Sigmoid colon (tissue), 6 donors: ENCODE measurements at regions not wholly inside any gene's neighbourhood (a gene's known extent, or its start where the extent isn't known, plus 50 kb on each side); places are given as distances from the start of the nearest gene placed in this dataset.

Source experiments
- DNase-seq: peaks from one replicate; pipeline ENCODE4 v3.0.0-alpha.2; 2019
- H3K27ac ChIP-seq, 4 donors: fragments of 200-600 bp; sonication (generic); one replicate each; pipeline ENCODE4 v1.5.1; 2016 to 2019; ENCODE audit warnings: mild to moderate bottlenecking in 1 of 4
- H3K27me3 ChIP-seq, 3 donors: fragments of 200-600 bp; sonication (generic); one replicate each; pipeline ENCODE4 v1.5.1; 2019; ENCODE audit warnings: mild to moderate bottlenecking in 1 of 3
- H3K36me3 ChIP-seq, 4 donors: fragments of 200-600 bp; sonication (generic); one replicate each; pipeline ENCODE4 v1.5.1; 2016 to 2019
- H3K4me1 ChIP-seq, 4 donors: fragments of 200-600 bp; sonication (generic); one replicate each; pipeline ENCODE4 v1.5.1; 2017 to 2019
- H3K4me3 ChIP-seq, 4 donors: fragments of 200-600 bp; sonication (generic); one replicate each; pipeline ENCODE4 v1.5.1; 2017 to 2019; ENCODE audit warnings: mild to moderate bottlenecking in 2 of 4, moderate library complexity in 1 of 4
- H3K9me3 ChIP-seq, 4 donors: fragments of 200-600 bp in 3 of 4; sonication (generic) in 3 of 4; one replicate each; pipeline versions ENCODE4 v1.5.1 to v1.6.1; 2013 to 2019
- EP300 ChIP-seq, 4 donors: sonication (generic); formaldehyde crosslinking; IDR thresholded peaks; one replicate each; pipeline ENCODE4 v1.6.1; 2017; ENCODE audit warnings: antibody characterized with exemption in 4 of 4
- POLR2A ChIP-seq, 2 donors: fragments of 450-650 bp; IDR thresholded peaks; one replicate each; pipeline ENCODE4 v1.6.1; 2016; ENCODE audit warnings: antibody characterized with exemption in 2 of 2, mild to moderate bottlenecking in 2 of 2, moderate library complexity in 2 of 2
- POLR2AphosphoS5 ChIP-seq, 4 donors: sonication (generic); formaldehyde crosslinking; IDR thresholded peaks; one replicate each; pipeline ENCODE4 v1.6.1; 2017; ENCODE audit warnings: antibody characterized with exemption in 4 of 4
- WGBS, 2 donors: extraction: QIAGEN DNeasy Blood & Tissue Kit; methylation state at CpG; one replicate each; pipeline ENCODE4 v1.1.7; 2013; 5-methylcytosine and 5-hydroxymethylcytosine counted together
- intact Hi-C: fragments of 100-400 bp; cut with DNase I; formaldehyde crosslinking; loops from one replicate; pipeline ENCODE4 v1.15.1; 2023
- TF ChIP-seq, protein P1 (sequence below), 4 experiments: fragments of 450-650 bp in 3 of 4; fragments of 200-600 bp in 1 of 4; IDR thresholded peaks; one replicate each; pipeline ENCODE4 v1.5.1; 2016 to 2019; ENCODE audit warnings: antibody characterized with exemption in 4 of 4, mild to moderate bottlenecking in 3 of 4, moderate library complexity in 2 of 4
- donor health status: healthy with polysubstance abuse.
- donor health status: healthy.

GRCh38 chr20:52098186-52098585 lies 93.4 kb downstream of the ZFP64 start:
- no peak for DNase-seq
- no peak for TF ChIP-seq EP300 (IDR thresholded peaks at IDR 0.05)
- no peak for TF ChIP-seq POLR2AphosphoS5 (IDR thresholded peaks at IDR 0.05)
- TF ChIP-seq, protein P1, sequence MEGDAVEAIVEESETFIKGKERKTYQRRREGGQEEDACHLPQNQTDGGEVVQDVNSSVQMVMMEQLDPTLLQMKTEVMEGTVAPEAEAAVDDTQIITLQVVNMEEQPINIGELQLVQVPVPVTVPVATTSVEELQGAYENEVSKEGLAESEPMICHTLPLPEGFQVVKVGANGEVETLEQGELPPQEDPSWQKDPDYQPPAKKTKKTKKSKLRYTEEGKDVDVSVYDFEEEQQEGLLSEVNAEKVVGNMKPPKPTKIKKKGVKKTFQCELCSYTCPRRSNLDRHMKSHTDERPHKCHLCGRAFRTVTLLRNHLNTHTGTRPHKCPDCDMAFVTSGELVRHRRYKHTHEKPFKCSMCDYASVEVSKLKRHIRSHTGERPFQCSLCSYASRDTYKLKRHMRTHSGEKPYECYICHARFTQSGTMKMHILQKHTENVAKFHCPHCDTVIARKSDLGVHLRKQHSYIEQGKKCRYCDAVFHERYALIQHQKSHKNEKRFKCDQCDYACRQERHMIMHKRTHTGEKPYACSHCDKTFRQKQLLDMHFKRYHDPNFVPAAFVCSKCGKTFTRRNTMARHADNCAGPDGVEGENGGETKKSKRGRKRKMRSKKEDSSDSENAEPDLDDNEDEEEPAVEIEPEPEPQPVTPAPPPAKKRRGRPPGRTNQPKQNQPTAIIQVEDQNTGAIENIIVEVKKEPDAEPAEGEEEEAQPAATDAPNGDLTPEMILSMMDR (IDR thresholded peaks at IDR 0.05) = no peak
- no peak for TF ChIP-seq POLR2A (IDR thresholded peaks at IDR 0.05)
- Histone ChIP-seq H3K4me1 (no peaks in the 10 kb centered on the region), H3K27me3 (no peaks in the 10 kb centered on the region), H3K36me3 (peaks cover 0 to 12% (median 0%) of the 10 kb centered on the region in 4 donors), H3K27ac (no peak overlapping the region), H3K9me3 (no peaks in the 10 kb centered on the region), H3K4me3 (no peak overlapping the region)
- WGBS, 2 donors = 93 to 96% methylated on average over 6 of the region's 6 CpGs
- intact Hi-C loops = no loop called here

GRCh38 chr20:52096117-52096516 lies 95.5 kb downstream of the ZFP64 start:
- no peak overlapping the region for H3K4me3 ChIP-seq
- TF ChIP-seq POLR2AphosphoS5 (IDR thresholded peaks at IDR 0.05) (no peak), EP300 (IDR thresholded peaks at IDR 0.05) (no peak), POLR2A (IDR thresholded peaks at IDR 0.05) (no peak)
- TF ChIP-seq, protein P1 (IDR thresholded peaks at IDR 0.05) = no peak
- no peaks in the 10 kb centered on the region for H3K9me3 ChIP-seq
- no peaks in the 10 kb centered on the region for H3K27me3 ChIP-seq
- DNase-seq = no peak
- H3K27ac ChIP-seq = no peak overlapping the region
- 96 to 97% methylated on average over 6 of the region's 6 CpGs for WGBS, 2 donors
- peaks cover 0 to 12% (median 0%) of the 10 kb centered on the region in 4 donors for H3K36me3 ChIP-seq
- intact Hi-C loops = no loop called here
- H3K4me1 ChIP-seq = no peaks in the 10 kb centered on the region

DNA sequence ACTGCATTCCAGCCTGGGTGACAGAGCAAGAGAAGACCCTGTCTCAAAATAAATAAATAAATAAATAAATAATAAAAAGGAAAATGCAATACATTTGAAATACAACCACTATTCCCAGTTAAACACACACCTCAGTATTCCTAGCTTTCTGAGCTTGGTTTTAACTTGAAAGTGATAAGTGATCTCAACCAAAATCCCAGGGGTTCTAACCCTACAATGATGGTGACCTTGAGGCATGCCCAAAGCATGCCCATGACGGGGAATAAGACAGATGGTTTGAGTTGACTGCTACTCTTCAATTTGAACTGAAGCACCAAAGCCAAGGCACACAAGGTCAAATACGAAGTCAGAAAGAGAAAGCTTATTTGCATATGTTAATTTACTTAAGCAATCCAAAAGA lies 96.9 kb downstream of the ZFP64 start:
- H3K27ac ChIP-seq = no peak overlapping the region
- peaks cover 0 to 12% (median 0%) of the 10 kb centered on the region in 4 donors for H3K36me3 ChIP-seq
- H3K27me3 ChIP-seq = no peaks in the 10 kb centered on the region
- DNase-seq = no peak
- intact Hi-C loops = no loop called here
- TF ChIP-seq POLR2A (IDR thresholded peaks at IDR 0.05) = no peak
- TF ChIP-seq, protein P1 (IDR thresholded peaks at IDR 0.05) = no peak
- TF ChIP-seq EP300 (IDR thresholded peaks at IDR 0.05) = no peak
- TF ChIP-seq POLR2AphosphoS5 (IDR thresholded peaks at IDR 0.05) = no peak
- no peak overlapping the region for H3K4me3 ChIP-seq
- H3K9me3 ChIP-seq = no peaks in the 10 kb centered on the region
- H3K4me1 ChIP-seq = no peaks in the 10 kb centered on the region
- 68 to 92% methylated on average over 2 of the region's 2 CpGs for WGBS, 2 donors

DNA sequence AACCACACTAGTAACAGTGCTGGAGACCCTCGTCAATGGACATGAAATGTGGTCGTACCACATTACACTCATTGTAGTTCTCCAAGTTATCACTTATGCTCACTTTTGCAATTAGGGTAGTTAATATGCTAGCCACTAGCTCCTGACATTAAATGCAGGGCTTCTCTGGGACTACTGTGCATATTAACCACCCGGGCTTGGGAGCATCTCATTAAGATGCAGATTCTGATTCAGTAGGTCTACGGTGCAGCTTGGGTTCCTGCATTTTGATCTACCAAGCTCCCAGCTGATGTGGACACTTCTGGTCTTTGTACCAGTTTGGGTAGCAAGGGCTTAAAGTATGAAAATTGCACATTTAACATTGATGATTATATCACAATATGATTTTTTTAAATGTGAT lies 98.0 kb downstream of the ZFP64 start:
- TF ChIP-seq EP300 (IDR thresholded peaks at IDR 0.05) = no peak
- TF ChIP-seq, protein P1 (IDR thresholded peaks at IDR 0.05) = no peak
- Histone ChIP-seq H3K27ac (no peak overlapping the region), H3K9me3 (no peaks in the 10 kb centered on the region), H3K36me3 (peaks cover 0 to 13% (median under 1%) of the 10 kb centered on the region in 4 donors), H3K27me3 (no peaks in the 10 kb centered on the region), H3K4me3 (no peak overlapping the region), H3K4me1 (no peaks in the 10 kb centered on the region)
- intact Hi-C loops = no loop called here
- DNase-seq = no peak
- WGBS, 2 donors = 96% methylated on average over 4 of the region's 4 CpGs

- Histone ChIP-seq H3K27ac (no peak overlapping the region), H3K27me3 (no peaks in the 10 kb centered on the region), H3K9me3 (peaks cover 0 to 10% (median 4%) of the 10 kb centered on the region in 4 donors), H3K36me3 (peaks cover 0 to 17% (median 2%) of the 10 kb centered on the region in 4 donors), H3K4me3 (no peak overlapping the region), H3K4me1 (no peaks in the 10 kb centered on the region)
- DNase-seq = no peak
- TF ChIP-seq, protein P1 (IDR thresholded peaks at IDR 0.05) = no peak
- TF ChIP-seq POLR2AphosphoS5 (IDR thresholded peaks at IDR 0.05) (no peak), EP300 (IDR thresholded peaks at IDR 0.05) (no peak), POLR2A (IDR thresholded peaks at IDR 0.05) (no peak)
- intact Hi-C loops = no loop called here
- WGBS, 2 donors = 97 to 98% methylated on average over 3 of the region's 3 CpGs
Observed at GRCh38 chr20:52090035-52090434, 101.5 kb downstream of the ZFP64 start.
